Astrocyte of the hippocampus (primary cell): ENCODE measurements at regions not wholly inside any gene's neighbourhood (a gene's known extent, or its start where the extent isn't known, plus 50 kb on each side); places are given as distances from the start of the nearest gene placed in this dataset.

Source experiments
- DNase-seq: peaks from one replicate; pipeline ENCODE4 v3.0.0; 2011; ENCODE audit warnings: low read depth, low spot score

DNA sequence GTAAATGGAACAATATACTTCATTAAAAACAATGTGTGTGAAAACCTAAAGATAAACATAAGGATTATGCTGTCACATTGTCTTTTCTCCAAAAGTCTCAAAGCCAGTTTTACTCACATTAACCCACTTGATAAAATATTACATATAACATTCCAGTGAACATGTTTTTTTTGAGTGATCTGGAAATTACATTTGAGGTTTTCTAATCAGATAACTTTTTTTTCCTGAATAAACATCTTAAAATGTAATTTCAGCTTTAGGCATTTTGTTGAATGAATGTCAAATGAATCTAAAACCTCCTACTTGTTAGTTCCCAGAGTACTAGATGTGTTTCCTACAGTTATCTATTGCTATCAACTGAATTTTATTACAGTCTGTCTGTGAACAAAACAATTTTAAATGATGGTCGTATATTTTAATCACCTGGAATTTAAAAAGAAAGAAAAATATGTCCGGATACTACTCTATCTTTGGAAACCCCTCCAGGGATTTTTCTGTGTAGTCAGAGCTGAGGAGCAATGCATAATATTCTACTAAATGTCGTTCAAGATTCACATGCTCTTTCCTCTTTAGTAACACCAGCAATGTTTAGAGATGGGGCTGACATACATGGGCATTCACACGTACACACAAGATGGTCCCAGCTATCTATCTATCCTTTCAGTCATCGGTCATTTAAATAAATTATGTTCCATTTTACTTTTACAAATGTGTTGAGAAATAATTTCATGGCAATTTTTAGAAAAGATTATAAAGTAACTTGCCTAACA, 283.9 kb downstream of the KLF12 start:
- DNase-seq: no peak

DNA sequence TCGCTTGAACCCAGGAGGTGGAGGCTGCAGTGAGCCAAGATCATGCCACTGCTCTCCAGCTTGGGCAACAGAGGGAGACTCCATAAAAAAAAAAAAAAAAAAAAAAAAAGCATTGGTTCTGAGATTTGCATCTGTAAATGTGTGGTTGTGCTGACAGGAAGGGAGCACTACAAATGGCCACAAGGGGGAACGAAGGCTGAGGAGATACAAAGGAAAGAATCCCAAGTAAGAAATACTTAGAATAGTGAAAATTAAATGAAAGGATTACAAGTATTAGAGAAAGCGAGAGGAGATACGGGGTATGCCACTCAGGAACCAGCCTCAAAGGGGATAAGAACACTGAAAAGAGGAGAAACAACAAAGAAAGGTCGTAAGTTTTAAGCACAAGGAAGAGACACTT, 284.9 kb downstream of the KLF12 start:
- DNase-seq: peak; percentile 42

DNA sequence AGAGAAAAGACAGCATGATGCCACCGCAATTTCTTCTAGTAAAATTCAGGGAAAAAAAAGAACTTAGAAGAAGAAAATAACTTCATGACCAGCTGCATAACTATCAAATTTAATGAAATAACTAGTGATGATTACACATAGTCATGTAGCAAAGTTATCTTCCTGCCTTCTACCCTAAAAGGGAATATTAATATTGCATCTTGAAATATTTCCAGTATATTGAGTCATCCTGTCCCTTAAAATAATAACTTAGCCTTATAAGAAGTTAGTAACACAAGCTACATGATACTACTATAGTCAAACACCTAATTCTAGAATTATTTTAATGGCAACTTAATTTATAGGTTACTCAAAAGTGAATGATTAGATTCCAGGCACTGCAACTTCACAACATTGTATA, 289.2 kb downstream of the KLF12 start:
- no peak for DNase-seq

DNA sequence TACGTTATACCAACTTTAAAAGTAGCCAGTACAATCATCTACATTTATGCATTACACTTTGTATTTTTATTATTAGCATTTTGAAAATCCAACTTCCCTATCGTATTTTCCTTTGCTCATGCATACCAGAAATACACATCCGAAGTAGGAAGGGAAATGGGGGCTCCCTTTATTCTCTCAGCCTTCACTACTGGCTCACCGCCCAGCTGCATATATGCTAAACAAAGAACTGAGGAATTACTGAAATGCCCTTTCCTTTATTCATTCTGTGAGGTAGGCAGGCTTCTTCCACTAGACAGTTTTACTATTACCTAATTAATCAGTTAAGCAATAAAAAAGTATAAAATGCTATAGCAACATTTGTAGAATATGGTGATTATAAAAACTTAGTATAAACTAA, 291.6 kb downstream of the KLF12 start:
- peak; percentile 68 for DNase-seq

DNA sequence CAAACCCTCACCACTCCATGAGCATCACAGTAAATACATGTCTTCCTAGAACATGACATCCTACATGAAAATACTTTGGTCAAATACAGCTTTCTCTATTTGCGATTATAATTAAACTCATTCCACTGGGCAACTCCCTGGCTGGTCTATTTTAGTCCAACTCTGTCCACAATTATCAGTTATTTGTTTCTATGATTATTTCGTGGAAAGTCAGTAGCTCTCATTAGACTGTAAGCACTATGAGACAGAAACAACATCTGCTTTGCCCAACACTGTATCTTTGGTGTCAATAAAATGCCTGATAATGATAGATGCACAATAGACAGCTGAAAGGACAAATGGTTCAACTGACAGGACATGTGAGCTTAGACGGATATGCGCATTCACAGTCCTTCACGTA, 292.0 kb downstream of the KLF12 start:
- DNase-seq: no peak

DNA sequence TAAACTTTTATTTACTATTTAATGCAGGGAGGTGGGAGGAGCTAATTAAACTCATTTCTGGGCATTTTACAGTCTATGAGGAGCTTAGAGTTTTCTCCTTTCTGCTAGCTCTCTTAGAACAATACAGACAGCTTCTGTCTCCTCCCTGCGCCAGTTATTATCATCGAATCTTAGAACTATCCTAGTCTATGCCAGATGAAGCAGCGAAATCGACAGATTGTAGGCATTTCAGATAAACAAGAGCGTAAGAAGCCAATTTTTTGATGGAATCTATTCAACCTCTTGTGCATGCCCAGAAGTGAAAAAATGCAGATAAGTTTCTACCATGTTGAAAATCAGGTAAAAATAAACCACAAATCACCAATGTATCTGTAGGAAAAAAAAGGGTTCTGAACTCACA, 297.1 kb downstream of the KLF12 start:
- no peak for DNase-seq

DNA sequence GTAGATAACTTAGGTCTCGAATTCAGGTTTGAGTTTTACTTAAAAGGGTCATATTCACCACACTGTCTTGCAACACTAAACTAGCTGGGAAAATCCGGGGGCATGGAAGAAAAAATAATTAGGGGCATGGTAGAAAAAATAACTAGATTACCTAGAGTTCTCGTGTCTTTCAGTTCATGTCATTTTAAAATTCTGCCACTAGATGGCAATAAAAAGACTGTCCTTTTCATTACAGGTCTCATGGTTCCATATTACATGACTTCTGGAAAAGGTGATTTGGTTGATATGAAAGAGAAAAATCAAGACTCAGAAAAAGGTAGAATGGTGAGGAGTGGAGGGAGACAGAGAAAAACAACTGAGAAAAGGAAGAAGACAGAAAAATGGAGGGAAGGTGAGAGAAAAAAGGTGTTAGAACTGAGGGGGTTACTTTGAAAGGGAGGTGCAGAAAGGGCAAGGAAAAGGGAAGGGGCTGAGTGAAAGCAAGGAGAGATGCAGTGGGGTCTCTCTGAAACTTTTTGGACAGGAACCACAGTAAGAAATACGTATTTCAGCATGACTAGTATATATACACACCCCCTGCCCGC, 299.0 kb downstream of the KLF12 start:
- DNase-seq: peak; percentile 68

DNA sequence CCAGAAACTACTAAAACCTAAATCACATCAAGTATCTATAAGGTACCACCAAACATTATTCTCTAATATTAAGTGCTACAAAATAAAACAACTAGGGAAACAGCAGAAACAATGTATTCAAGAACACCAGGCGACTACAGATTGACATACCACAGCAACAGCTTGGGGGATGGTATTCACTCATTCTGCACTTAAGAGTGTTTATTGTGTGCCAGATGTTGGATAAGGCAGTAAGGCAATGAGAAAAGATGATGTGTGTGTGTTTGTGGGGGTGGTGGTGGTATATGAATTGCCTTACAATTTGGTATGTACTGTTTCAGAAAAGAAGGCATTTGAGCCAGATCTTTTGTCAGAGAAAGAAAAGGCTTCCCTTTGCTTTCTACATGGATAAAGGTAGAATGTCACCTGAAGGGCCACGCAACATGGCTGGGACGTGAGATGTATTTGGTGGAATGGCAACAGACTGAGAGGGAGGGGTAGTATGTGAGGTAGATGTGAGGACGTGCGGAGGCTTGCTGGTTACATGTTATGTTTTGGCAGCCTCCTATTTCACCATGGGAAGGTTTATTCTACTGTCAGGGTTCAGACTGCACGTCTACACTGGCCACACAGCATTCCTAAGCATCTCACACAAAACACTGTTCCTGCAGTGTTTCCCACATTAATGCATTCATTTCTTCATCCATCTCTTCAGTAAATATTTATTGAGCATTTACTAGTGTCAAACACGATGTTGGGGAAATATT, 300.7 kb downstream of the KLF12 start:
- DNase-seq: no peak

DNA sequence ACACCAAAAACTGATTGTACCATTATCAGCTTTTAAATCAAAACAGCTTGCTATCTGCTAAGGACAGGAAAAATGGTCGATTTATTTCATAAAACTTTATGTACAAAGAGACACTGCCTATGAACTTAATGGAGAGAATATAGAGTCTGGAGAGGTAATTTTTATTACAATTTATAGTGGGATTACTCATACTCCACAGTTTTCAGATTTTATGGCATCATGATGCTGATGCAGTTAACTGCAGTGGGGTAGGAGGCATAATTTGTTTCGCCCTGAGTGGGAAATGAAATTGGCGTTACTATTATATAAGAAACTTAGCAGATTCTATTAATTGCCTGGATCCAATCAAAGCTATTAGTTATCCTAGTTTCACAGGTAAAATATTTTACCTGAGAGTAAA, 301.4 kb downstream of the KLF12 start:
- no peak for DNase-seq

DNA sequence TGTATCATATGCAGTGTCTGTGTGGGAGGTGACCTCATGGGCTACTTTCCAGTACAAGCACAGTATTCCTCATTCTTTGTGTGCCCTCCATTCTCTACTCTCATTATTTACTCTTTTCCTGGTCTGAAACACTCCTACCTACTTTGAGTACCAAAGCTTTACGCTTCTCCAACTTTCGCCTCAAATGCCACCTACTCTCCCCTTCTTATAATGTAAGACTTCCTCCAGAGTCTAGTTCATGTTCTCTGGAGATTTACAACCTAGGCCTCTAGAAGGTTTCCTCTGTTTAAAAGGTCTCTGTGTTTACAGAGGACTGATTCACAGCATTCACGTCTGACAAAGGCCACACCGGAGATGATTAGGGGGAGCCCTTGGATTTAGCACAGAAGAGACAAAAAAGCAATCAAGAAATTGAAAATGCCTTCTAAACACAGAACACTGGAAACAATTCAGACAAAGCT, 302.0 kb downstream of the KLF12 start:
- DNase-seq: peak; percentile 18

DNA sequence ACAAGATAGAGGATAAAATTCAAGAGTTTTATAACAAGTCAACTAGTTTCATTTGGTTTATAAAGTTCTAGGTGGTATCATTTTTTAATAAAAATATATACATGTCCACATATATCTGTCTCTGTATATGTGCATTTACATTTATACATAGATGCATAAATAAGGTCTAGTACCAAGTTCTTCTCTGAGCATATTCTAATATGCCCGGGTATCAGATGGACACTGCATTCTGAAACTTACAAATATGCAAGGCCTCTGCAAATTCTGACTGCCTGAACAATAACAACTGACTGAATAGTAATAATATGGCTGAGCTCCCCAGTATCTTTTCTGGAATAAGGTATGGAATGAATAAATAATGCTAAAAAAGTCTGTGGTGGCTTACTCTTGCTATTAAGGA, 304.8 kb downstream of the KLF12 start:
- no peak for DNase-seq

DNA sequence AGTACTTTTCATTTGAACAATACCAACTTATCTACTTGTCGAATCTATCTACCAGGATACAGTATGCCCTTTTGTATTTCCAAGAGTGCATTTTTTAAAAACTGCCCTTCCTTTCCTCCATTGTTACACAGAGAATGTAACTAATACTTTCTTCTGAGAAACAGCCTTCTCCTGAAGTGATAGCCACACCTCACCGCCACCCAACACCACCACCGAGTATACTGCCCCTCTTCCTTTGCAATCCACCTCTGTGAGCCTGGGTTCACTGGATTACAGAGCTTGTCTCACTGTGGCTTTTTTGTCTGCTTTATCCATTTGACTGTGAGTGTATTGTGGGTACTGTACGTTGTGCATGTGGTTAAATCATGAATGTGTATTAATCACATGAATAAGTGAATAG, 305.4 kb downstream of the KLF12 start:
- peak; percentile 45 for DNase-seq

DNA sequence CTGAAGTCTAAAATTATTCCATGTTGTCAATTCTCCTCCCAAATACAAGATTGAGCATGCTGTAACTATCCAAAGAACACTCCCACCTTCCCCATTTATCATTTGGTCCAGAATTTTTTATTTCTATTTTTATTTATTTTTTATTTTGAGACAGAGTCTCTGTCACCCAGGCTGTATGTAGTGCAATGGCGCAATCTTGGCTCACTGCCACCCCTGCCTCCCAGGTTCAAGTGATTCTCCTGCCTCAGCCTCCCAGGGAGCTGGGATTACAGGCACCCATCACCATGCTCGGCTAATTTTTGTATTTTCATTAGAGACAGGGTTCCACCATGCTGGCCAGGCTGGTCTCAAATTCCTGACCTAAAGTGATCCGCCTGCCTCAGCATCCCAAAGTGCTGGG, 306.8 kb downstream of the KLF12 start:
- DNase-seq: no peak

DNA sequence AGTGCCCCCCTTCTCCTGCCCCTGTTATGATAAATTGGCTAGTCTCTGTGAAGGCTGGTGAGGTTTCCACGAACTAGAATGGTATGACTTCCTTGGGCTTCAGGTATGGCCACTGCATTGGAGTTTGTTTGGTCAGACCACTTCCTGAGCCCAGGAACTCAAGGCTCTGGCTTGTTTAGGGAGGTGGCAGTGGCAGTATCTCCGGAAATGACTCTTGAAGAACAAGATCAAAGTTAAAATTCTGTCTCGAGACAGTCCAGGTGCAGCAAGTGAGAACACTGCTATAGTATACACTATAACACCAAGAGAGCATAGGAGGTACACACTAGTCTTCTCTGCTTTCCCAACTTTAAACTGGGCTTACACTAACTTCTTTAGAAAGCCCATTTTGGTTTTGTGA, 309.1 kb downstream of the KLF12 start:
- no peak for DNase-seq

DNA sequence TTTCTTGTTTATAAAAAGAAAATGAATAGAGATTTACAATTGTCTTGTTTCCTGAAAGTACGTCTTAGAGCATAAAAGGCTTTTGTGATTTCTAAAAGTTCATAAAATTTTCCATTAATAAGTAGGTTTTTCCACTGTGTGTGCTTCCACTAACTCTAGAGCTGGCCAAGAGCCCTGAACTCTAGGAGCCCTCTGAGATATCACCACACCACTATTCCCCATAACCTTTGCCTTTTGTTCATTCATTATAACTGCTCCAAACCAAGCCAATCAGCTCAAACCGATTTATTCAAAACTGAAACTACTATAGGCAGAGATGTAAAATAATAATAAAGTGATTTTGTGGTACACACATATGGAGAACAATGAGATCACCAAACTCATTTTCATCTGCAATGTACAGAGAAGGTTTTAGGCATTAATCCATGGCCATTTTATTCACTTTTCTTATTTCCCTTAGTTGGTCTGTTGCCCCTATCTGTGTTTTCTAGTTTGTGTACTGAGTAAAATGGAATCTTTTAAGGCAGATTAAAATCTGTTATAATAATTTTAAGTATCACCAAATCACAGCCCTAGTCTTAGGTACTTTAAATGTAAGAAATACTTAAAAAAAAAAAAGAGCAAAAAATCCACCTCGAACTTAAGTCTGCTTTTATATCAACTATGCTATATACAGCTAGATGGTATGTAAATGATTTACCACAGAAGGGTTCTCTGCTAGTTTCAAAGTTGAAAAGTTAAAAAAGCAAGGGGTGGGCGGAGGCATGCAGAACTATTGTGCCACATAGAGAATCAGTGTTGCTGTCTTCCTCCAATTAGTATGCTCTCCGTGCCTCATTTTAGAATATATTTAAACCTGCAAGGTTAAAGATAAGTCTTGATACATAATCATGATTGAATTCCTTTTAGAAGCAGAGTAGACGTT, 311.3 kb downstream of the KLF12 start:
- DNase-seq: no peak

DNA sequence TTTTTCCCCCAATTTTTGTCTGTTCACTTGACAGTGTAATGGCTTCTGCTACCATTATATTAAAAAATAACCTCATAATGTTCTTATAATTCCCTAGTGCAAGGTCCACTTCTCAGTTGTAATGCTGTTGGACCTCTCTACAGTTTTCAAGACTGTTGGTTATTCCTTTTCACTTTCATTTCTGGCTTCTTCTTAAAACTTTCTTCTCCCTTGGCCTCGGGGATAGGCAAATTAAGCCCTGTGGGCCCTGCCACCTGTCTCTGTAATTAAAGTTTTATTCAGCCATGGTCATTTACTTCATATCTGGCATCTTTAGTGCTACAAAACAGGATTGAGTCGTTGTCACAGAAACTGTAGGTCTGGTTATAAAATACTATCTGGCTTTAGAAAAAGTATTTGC, 313.5 kb downstream of the KLF12 start:
- no peak for DNase-seq

DNA sequence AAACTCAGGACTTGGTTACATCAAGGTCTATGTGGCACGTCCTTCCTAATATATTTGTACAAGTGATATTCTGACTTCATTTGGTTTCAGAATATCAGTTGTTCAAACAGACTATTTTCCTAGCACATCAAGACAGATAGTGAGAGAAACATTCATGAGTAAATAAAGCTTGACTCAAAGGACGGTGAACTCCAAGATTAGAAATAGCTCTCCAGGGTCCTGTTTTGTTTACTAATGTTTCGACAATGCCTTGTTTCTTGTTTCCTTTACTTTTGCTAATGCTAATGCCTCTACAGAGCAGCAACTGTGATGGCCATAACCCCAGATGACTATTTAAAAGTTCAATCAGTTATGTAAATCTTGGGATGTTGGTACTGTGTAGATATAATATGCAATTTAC, 313.9 kb downstream of the KLF12 start:
- no peak for DNase-seq

DNA sequence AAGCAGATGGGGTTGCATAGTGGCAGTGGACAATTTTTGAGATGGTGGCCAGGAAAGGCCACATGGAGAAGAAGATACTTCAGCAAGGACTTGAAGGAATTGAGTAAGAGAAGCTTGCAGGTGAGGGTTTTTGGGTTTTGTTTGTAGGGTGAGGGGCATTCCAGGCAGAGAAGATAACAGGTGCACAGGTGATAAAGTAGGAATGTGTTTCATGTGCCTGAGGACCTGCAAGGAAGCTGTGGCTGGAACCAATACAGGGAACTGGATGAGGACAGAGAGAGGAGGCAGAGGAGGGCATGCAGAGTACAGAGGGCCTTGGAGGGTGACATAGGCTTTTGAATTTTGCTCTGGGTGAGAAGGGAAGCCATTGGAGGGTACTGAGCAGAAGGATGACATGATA, 314.5 kb downstream of the KLF12 start:
- DNase-seq: no peak

DNA sequence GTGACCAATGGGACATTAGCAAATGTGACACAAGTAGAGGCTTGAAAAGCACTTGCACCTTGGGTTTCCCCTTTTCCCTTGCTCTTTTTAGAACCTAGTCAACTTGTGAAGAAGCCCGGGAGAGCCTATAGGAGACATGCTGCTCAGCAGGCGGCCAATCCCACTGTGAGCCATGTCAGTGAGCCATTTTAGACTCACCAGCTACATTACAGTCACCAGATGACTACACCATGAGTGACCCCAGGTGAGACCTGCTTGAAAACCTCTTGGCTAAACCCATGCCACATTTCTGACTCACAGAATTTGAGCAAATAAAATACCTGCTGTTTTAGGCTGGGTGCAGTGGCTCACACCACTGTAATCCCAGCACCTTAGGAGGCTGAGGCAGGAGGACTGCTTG, 317.5 kb downstream of the KLF12 start:
- no peak for DNase-seq

DNA sequence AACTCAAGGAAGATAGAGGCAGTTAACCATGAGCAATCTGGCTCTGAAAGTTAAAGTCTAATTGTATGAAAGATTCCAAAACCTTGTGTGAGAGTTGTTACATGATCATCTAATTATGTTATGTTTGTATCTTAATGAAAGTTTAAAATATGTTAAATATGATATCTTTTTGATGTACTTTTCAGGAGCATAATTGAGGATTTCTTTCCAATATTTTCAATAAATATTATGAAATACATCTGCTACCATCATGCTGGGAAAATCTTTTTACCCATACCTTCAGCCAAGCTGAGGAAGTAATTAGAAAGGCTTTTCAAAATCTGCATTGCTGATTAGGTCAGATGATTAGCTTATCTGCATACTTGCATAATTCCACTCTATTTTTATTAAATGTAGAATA, 318.4 kb downstream of the KLF12 start:
- DNase-seq: no peak

DNA sequence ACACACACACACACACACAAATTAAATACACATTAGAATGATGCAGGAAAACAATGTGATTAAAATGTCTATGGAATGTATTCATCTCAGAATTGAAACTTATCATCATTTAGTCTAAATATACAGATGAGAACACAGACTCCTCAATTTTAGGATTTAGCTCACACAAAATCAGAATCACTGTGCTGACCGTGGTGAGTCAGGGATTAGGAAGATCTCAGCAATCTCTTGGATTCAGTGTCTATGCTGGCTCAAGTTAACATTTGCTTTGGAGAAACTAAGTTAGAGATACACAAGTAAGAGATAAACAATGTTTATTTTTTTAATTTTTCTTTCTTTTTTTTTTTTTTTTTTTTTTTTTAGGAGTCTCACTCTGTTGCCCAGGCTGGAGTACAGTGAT, 323.6 kb downstream of the KLF12 start:
- no peak for DNase-seq

DNA sequence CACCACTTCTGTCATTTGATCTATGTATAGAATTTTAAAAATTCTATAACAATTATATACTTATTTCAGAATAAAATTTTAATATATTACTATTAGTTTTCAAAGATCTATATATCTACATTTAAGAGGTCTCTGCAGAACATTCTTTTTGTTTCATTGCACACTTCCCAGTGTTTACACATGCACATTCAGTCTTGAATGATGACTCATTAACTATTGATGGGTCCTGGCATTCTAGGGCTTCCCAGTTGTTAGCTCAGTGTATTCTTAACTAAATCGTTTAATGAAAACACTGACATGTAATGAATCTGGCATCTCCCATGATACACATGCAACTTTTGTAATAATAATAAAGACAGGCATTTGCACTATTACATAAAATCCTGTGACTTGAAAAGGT, 324.6 kb downstream of the KLF12 start:
- peak; percentile 64 for DNase-seq
